ENCODE measurements at regions not wholly inside any gene's neighbourhood (a gene's known extent, or its start where the extent isn't known, plus 50 kb on each side); places are given as distances from the start of the nearest gene placed in this dataset.

GRCh38 chr2:134074619-134075018 is 179.3 kb upstream of the MGAT5 start:
- no peak for DNase-seq (ENCODE audit: extremely low spot score)
- ChIA-PET CTCF (no interaction called here), POLR2A (no interaction called here)
- no peak for TF ChIP-seq NFRKB (IDR thresholded peaks at IDR 0.05)
- no peak for TF ChIP-seq ARNT (IDR thresholded peaks at IDR 0.05)
- no peak for TF ChIP-seq FOXA1 (IDR thresholded peaks at IDR 0.05)
- no peak for TF ChIP-seq ELF4 (IDR thresholded peaks at IDR 0.05)
- TF ChIP-seq HDGF (IDR thresholded peaks at IDR 0.05; ENCODE audit: borderline replicate concordance), result no peak
- TF ChIP-seq SUZ12 (IDR thresholded peaks at IDR 0.05), result no peak
- no peak for TF ChIP-seq L3MBTL2 (conservative IDR thresholded peaks at IDR 0.05)
- TF ChIP-seq, protein P1, sequence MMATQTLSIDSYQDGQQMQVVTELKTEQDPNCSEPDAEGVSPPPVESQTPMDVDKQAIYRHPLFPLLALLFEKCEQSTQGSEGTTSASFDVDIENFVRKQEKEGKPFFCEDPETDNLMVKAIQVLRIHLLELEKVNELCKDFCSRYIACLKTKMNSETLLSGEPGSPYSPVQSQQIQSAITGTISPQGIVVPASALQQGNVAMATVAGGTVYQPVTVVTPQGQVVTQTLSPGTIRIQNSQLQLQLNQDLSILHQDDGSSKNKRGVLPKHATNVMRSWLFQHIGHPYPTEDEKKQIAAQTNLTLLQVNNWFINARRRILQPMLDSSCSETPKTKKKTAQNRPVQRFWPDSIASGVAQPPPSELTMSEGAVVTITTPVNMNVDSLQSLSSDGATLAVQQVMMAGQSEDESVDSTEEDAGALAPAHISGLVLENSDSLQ (IDR thresholded peaks at IDR 0.05), result no peak
- TF ChIP-seq ZNF384 (IDR thresholded peaks at IDR 0.05), result no peak
- no peak for TF ChIP-seq FOXK2 (IDR thresholded peaks at IDR 0.05)
- no peak for TF ChIP-seq BHLHE40 (IDR thresholded peaks at IDR 0.05; ENCODE audit: borderline replicate concordance)
- TF ChIP-seq SP1 (IDR thresholded peaks at IDR 0.05), result no peak
- TF ChIP-seq CTBP1 (IDR thresholded peaks at IDR 0.05; ENCODE audit: borderline replicate concordance), result no peak
- no peak for TF ChIP-seq TARDBP (IDR thresholded peaks at IDR 0.05)
- TF ChIP-seq LEF1 (IDR thresholded peaks at IDR 0.05; ENCODE audit: borderline replicate concordance), result no peak
- TF ChIP-seq FOXM1 (IDR thresholded peaks at IDR 0.05; ENCODE audit: borderline replicate concordance), result no peak

DNA sequence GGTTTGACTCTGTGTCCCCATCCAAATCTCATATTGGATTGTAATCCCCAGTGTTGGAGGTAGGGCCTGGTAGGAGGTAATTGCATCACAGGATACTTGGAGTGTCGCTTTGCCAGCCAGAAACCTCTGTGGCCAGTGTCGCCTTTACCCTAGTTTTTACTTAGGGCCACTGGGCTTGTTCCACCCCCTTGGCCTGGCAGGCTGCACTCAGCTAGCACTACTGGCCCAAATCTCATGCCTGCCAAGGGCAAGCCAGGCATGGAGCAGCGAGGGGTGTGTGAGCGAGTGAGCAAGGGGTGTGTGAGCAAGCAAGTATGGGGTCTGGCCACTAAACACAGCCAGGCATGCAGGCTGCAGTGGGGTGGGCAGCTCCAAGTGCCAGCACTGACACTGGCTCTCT is 178.7 kb upstream of the MGAT5 start:
- ChIA-PET POLR2A (no interaction called here), CTCF (no interaction called here)
- TF ChIP-seq FOXK2 (IDR thresholded peaks at IDR 0.05) (no peak), LEF1 (IDR thresholded peaks at IDR 0.05; ENCODE audit: borderline replicate concordance) (no peak), CTBP1 (IDR thresholded peaks at IDR 0.05; ENCODE audit: borderline replicate concordance) (no peak), SUZ12 (IDR thresholded peaks at IDR 0.05) (no peak), HDGF (IDR thresholded peaks at IDR 0.05; ENCODE audit: borderline replicate concordance) (no peak), FOXM1 (IDR thresholded peaks at IDR 0.05; ENCODE audit: borderline replicate concordance) (no peak), SP1 (IDR thresholded peaks at IDR 0.05) (no peak), ZNF384 (IDR thresholded peaks at IDR 0.05) (no peak), FOXA1 (IDR thresholded peaks at IDR 0.05) (no peak), BHLHE40 (IDR thresholded peaks at IDR 0.05; ENCODE audit: borderline replicate concordance) (no peak), L3MBTL2 (conservative IDR thresholded peaks at IDR 0.05) (no peak), ARNT (IDR thresholded peaks at IDR 0.05) (no peak), NFRKB (IDR thresholded peaks at IDR 0.05) (no peak), TARDBP (IDR thresholded peaks at IDR 0.05) (no peak), ELF4 (IDR thresholded peaks at IDR 0.05) (no peak)
- TF ChIP-seq, protein P1 (IDR thresholded peaks at IDR 0.05), result no peak
- DNase-seq (ENCODE audit: extremely low spot score), result no peak

DNA sequence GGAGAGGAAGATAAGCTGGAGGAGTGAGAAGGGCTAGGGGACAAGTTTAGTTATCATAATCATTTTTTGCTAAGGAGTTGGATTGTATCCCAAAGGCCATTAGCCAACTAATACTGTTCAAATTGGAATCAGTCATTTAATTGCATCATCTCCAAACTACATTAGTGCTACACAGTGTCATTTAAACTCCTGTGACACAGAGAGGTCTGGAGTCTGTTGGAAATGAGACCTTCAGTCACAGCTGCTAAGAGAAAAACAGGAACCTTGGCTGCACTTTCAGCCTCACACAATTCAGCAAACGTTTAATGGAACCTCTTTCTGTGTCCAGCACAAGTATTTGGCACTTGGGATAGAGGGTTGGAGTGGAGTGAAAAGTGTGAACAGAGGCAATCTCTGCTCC is 175.5 kb upstream of the MGAT5 start:
- POLR2A ChIA-PET, result no interaction called here
- DNase-seq (ENCODE audit: extremely low spot score), result no peak
- TF ChIP-seq CTBP1 (IDR thresholded peaks at IDR 0.05; ENCODE audit: borderline replicate concordance) (no peak), FOXK2 (IDR thresholded peaks at IDR 0.05) (no peak), SP1 (IDR thresholded peaks at IDR 0.05) (no peak), ZNF384 (IDR thresholded peaks at IDR 0.05) (no peak), NFRKB (IDR thresholded peaks at IDR 0.05) (no peak), BHLHE40 (IDR thresholded peaks at IDR 0.05; ENCODE audit: borderline replicate concordance) (no peak)
- TF ChIP-seq, protein P1 (IDR thresholded peaks at IDR 0.05), result no peak
- CTCF ChIA-PET, result no interaction called here

DNA sequence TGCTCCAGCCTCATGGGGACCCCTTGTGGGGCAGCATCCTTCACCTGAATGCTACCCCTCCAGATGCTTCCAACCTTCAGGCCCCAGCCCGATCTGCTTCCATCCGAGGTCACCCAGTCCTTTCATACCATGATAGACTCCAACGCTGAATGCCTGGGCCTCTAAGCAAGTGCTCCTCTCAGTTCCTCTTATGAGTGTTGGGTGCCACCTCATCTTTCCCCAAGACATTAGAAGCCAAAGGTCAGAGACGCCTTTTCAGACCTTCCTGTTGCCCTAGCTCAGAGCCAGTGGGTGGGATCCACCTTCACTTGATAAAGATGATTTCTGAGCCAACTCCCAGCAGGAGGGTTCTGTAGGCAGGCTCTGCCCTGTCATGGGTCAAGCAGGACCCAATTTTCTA is 174.5 kb upstream of the MGAT5 start:
- DNase-seq (ENCODE audit: extremely low spot score), result no peak
- POLR2A ChIA-PET, result no interaction called here

GRCh38 chr2:134080386-134081089 is 173.3 kb upstream of the MGAT5 start:
- POLR2A ChIA-PET, result no interaction called here
- no peak for DNase-seq (ENCODE audit: extremely low spot score)
- CTCF ChIA-PET, result no interaction called here
- TF ChIP-seq BHLHE40 (IDR thresholded peaks at IDR 0.05; ENCODE audit: borderline replicate concordance) (no peak), ARNT (IDR thresholded peaks at IDR 0.05) (no peak), NFRKB (IDR thresholded peaks at IDR 0.05) (no peak), FOXA1 (IDR thresholded peaks at IDR 0.05) (no peak), FOXK2 (IDR thresholded peaks at IDR 0.05) (no peak)
- TF ChIP-seq, protein P1 (IDR thresholded peaks at IDR 0.05), result no peak

More for the DNA sequence above, 174.5 kb upstream of the MGAT5 start:
- CTCF ChIA-PET, result no interaction called here
- no peak for TF ChIP-seq ELF4 (IDR thresholded peaks at IDR 0.05)
- no peak for TF ChIP-seq SUZ12 (IDR thresholded peaks at IDR 0.05)
- no peak for TF ChIP-seq SP1 (IDR thresholded peaks at IDR 0.05)
- TF ChIP-seq, protein P1 (IDR thresholded peaks at IDR 0.05), result no peak
- no peak for TF ChIP-seq NFRKB (IDR thresholded peaks at IDR 0.05)
- no peak for TF ChIP-seq ARNT (IDR thresholded peaks at IDR 0.05)
- TF ChIP-seq CTBP1 (IDR thresholded peaks at IDR 0.05; ENCODE audit: borderline replicate concordance), result no peak
- TF ChIP-seq FOXM1 (IDR thresholded peaks at IDR 0.05; ENCODE audit: borderline replicate concordance), result no peak
- no peak for TF ChIP-seq ZNF384 (IDR thresholded peaks at IDR 0.05)
- TF ChIP-seq L3MBTL2 (conservative IDR thresholded peaks at IDR 0.05), result no peak
- no peak for TF ChIP-seq FOXA1 (IDR thresholded peaks at IDR 0.05)
- no peak for TF ChIP-seq HDGF (IDR thresholded peaks at IDR 0.05; ENCODE audit: borderline replicate concordance)
- TF ChIP-seq BHLHE40 (IDR thresholded peaks at IDR 0.05; ENCODE audit: borderline replicate concordance), result no peak
